ENCODE measurements at regions not wholly inside any gene's neighbourhood (a gene's known extent, or its start where the extent isn't known, plus 50 kb on each side); places are given as distances from the start of the nearest gene placed in this dataset.

- TF ChIP-seq EZH2phosphoT487 (conservative IDR thresholded peaks at IDR 0.05; ENCODE audit: low read length) = no peak
- TF ChIP-seq CTCF (IDR thresholded peaks at IDR 0.05; ENCODE audit: insufficient read depth, low read length, poor library complexity, severe bottlenecking) = no peak
- H2AFZ ChIP-seq (ENCODE audit: low read depth, low read length, severe bottlenecking) = no peak overlapping the region
- H3K4me2 ChIP-seq (ENCODE audit: low read depth, low read length, poor library complexity, severe bottlenecking) = no peak overlapping the region
- H4K20me1 ChIP-seq (ENCODE audit: low read depth, low read length) = no peaks in the 10 kb centered on the region
- H3K27ac ChIP-seq (ENCODE audit: low read depth, low read length) = no peak overlapping the region
- H3K9me2 ChIP-seq (replicated peaks; ENCODE audit: insufficient read depth, low read length) = no peaks in the 10 kb centered on the region
- H3F3A ChIP-seq (ENCODE audit: insufficient read depth) = no peaks in the 10 kb centered on the region
- H3K79me2 ChIP-seq (ENCODE audit: insufficient read depth, low read length) = no peaks in the 10 kb centered on the region
- H3K36me3 ChIP-seq (ENCODE audit: low read length) = no peaks in the 10 kb centered on the region
- H3K9ac ChIP-seq (ENCODE audit: low read length) = no peak overlapping the region
- no peak overlapping the region for H3K4me3 ChIP-seq (ENCODE audit: insufficient read depth, low read length, poor library complexity, severe bottlenecking)
- no peaks in the 10 kb centered on the region for H3K9me3 ChIP-seq (ENCODE audit: insufficient read depth, low read length)
- H3K27me3 ChIP-seq (ENCODE audit: low read length) = no peaks in the 10 kb centered on the region
Measured at GRCh38 chr4:24000470-24000831, 110.6 kb upstream of the PPARGC1A start.

- H3F3A ChIP-seq (ENCODE audit: insufficient read depth) = no peaks in the 10 kb centered on the region
- H4K20me1 ChIP-seq (ENCODE audit: low read depth, low read length) = no peaks in the 10 kb centered on the region
- H3K79me2 ChIP-seq (ENCODE audit: insufficient read depth, low read length) = no peaks in the 10 kb centered on the region
- no peaks in the 10 kb centered on the region for H3K9me3 ChIP-seq (ENCODE audit: insufficient read depth, low read length)
- no peaks in the 10 kb centered on the region for H3K36me3 ChIP-seq (ENCODE audit: low read length)
- no peak overlapping the region for H3K4me3 ChIP-seq (ENCODE audit: insufficient read depth, low read length, poor library complexity, severe bottlenecking)
- no peaks in the 10 kb centered on the region for H3K9me2 ChIP-seq (replicated peaks; ENCODE audit: insufficient read depth, low read length)
- no peak overlapping the region for H3K9ac ChIP-seq (ENCODE audit: low read length)
- no peak overlapping the region for H3K27ac ChIP-seq (ENCODE audit: low read depth, low read length)
- TF ChIP-seq CTCF (IDR thresholded peaks at IDR 0.05; ENCODE audit: insufficient read depth, low read length, poor library complexity, severe bottlenecking) (no peak), EZH2phosphoT487 (conservative IDR thresholded peaks at IDR 0.05; ENCODE audit: low read length) (no peak)
- no peaks in the 10 kb centered on the region for H3K27me3 ChIP-seq (ENCODE audit: low read length)
- H3K4me2 ChIP-seq (ENCODE audit: low read depth, low read length, poor library complexity, severe bottlenecking) = no peak overlapping the region
- H2AFZ ChIP-seq (ENCODE audit: low read depth, low read length, severe bottlenecking) = no peak overlapping the region
Measured at GRCh38 chr4:23999714-24000469, 110.0 kb upstream of the PPARGC1A start.

- Histone ChIP-seq H3K9ac (ENCODE audit: low read length) (no peak overlapping the region), H2AFZ (ENCODE audit: low read depth, low read length, severe bottlenecking) (no peak overlapping the region), H3K27ac (ENCODE audit: low read depth, low read length) (no peak overlapping the region), H3K9me3 (ENCODE audit: insufficient read depth, low read length) (no peaks in the 10 kb centered on the region), H3K79me2 (ENCODE audit: insufficient read depth, low read length) (no peaks in the 10 kb centered on the region), H3K36me3 (ENCODE audit: low read length) (no peaks in the 10 kb centered on the region), H3K27me3 (ENCODE audit: low read length) (no peaks in the 10 kb centered on the region), H3F3A (ENCODE audit: insufficient read depth) (no peaks in the 10 kb centered on the region), H3K4me2 (ENCODE audit: low read depth, low read length, poor library complexity, severe bottlenecking) (no peak overlapping the region), H3K9me2 (replicated peaks; ENCODE audit: insufficient read depth, low read length) (no peaks in the 10 kb centered on the region), H3K4me3 (ENCODE audit: insufficient read depth, low read length, poor library complexity, severe bottlenecking) (no peak overlapping the region), H4K20me1 (ENCODE audit: low read depth, low read length) (no peaks in the 10 kb centered on the region)
- TF ChIP-seq CTCF (IDR thresholded peaks at IDR 0.05; ENCODE audit: insufficient read depth, low read length, poor library complexity, severe bottlenecking) (no peak), EZH2phosphoT487 (conservative IDR thresholded peaks at IDR 0.05; ENCODE audit: low read length) (no peak)
Measured at GRCh38 chr4:23993373-23993772, 103.5 kb upstream of the PPARGC1A start.

Measured in SU-DHL-6 (cell line).